ENCODE measurements at regions not wholly inside any gene's neighbourhood (a gene's known extent, or its start where the extent isn't known, plus 50 kb on each side); places are given as distances from the start of the nearest gene placed in this dataset.

DNA sequence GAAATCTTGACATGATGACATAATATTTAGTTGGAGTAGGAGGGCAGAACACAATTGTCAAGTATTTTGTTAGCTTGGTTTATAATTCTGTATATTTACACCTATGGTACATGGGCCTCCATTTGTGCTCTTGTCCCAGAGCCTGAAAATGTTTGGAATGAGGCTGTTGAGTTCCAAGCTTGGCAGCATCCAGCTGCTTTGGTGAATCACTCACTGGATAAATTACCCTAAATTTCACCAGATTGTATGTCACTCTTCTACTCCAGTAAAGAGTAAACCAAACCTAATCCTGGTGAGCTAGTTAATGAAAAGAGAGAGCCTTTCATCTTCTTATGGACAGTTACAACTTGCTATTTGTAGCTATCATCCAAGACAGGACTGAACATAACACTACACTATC is 928.7 kb downstream of the DIPK2A start:
- TF ChIP-seq CTCF (optimal IDR thresholded peaks at IDR 0.05 in 1 of 3, IDR thresholded peaks at IDR 0.05 in 1 of 3, conservative IDR thresholded peaks at IDR 0.05 in 1 of 3; ENCODE audit: extremely low read depth in 1 of 3, insufficient read depth in 2 of 3, low read length in 3 of 3) (no peak), EZH2 (IDR thresholded peaks at IDR 0.05; ENCODE audit: low read length) (no peak)
